Lower leg skin (tissue), 4 donors: ENCODE measurements at regions not wholly inside any gene's neighbourhood (a gene's known extent, or its start where the extent isn't known, plus 50 kb on each side); places are given as distances from the start of the nearest gene placed in this dataset.

ENCODE experiments used
- DNase-seq, 2 donors: peaks; one replicate each; pipeline ENCODE4 v3.0.0-alpha.2; 2019; ENCODE audit warnings: low spot score in 2 of 2
- H3K4me3 ChIP-seq: fragments of 200-600 bp; sonication (generic); 2 replicates; pipeline ENCODE4 v1.5.1; 2017; ENCODE audit warnings: mild to moderate bottlenecking, low read depth; ENCODE audit not compliant: poor library complexity, severe bottlenecking
- CTCF ChIP-seq, 3 donors: fragments of 450-650 bp; IDR thresholded peaks; one replicate each; pipeline ENCODE4 v1.5.1; 2016; ENCODE audit warnings: antibody characterized with exemption in 3 of 3, mild to moderate bottlenecking in 3 of 3, moderate library complexity in 2 of 3
- POLR2A ChIP-seq, 2 donors: fragments of 450-650 bp; IDR thresholded peaks; one replicate each; pipeline ENCODE4 v1.6.1; 2016 to 2017; ENCODE audit warnings: antibody characterized with exemption in 2 of 2, mild to moderate bottlenecking in 1 of 2, moderate library complexity in 1 of 2
- WGBS, 2 donors: methylation state at CpG; one replicate each; pipeline ENCODE4 v1.1.5; 2018; 5-methylcytosine and 5-hydroxymethylcytosine counted together
- intact Hi-C: fragments of 100-400 bp; cut with DNase I; formaldehyde crosslinking; loops from one replicate; pipeline ENCODE4 v1.15.0; 2023; ENCODE audit warnings: low total_unique reads

DNA sequence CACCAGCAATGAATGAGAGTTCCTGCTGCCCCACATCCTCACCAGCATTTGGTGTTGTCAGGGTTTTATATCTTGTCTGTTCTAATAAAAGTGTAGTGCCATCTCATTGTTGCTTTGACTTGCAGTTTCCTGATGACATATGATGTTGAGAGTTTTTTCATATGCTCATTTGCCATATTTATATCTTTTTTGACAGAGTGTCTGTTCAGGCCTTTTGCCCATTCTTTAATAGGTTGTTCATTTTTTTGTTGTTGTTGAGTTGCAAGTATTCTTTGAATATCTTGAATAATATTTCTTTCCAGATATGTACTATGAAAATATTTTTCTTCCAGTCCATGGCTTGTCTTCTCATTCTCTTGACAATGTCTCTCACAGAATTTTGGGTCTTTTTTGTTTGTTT, 111.7 kb upstream of the KCNJ15 start:
- TF ChIP-seq POLR2A (IDR thresholded peaks at IDR 0.05), result no peak
- TF ChIP-seq CTCF (IDR thresholded peaks at IDR 0.05), result no peak
- H3K4me3 ChIP-seq, result no peak overlapping the region
- DNase-seq, result no peak
- intact Hi-C loops, result no loop called here

DNA sequence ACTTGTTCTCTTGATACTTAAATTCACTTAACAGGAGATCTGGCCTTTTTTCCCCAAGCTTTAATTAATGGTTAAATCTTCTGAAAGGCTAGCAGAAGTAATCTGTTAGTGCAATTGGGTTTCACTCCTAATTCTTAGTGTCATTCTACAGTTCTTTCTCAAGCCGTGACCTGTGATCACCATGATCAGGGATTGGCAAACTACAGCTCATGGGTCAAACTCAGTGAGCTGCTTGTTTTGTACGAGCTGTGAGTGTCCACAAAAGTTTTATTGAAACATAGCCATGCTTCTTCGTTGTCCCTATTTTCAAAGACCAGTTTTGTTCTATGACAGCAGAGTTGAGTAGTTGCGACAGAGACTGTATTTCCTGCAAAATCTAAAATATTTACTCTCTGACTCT, 109.4 kb upstream of the KCNJ15 start:
- intact Hi-C loops, result no loop called here
- TF ChIP-seq CTCF (IDR thresholded peaks at IDR 0.05) (no peak), POLR2A (IDR thresholded peaks at IDR 0.05) (no peak)
- 63 to 76% methylated on average over 4 of the region's 4 CpGs for WGBS, 2 donors
- no peak overlapping the region for H3K4me3 ChIP-seq
- DNase-seq, result no peak

GRCh38 chr21:38148046-38148445, 108.7 kb upstream of the KCNJ15 start:
- WGBS, 2 donors, result 25 to 36% methylated on average over 1 of the region's 1 CpG
- DNase-seq, result no peak
- H3K4me3 ChIP-seq, result no peak overlapping the region
- intact Hi-C loops, result no loop called here
- no peak for TF ChIP-seq POLR2A (IDR thresholded peaks at IDR 0.05)
- no peak for TF ChIP-seq CTCF (IDR thresholded peaks at IDR 0.05)

DNA sequence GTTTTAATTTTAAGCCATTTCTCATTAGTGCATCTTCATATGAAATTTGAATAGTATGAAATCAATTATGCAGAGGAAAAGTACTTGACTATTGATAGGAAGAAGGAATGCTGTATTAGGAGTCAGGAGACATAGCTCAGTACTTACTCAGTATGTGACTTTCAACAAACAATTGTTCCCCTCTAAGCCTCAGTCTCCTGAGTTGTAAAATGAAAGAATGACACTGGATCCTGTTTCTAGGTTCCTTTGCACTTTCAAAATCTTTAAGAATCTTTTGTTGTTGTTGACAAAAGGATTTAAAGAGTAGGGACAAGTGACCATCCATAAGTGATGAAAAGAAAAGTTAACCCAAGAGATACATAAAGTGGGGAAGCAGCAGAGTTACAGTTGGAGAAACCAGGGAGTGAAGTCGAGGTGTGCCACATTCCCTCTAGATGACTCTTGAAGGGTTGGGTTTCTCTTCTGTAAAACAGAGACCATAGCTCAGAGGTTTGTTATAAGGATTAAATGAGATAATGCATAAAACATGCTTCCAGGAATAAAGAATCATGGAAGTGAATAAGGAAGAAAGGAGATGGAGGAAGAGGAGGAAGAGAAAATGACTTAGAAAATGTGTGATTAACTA, 105.7 kb upstream of the KCNJ15 start:
- WGBS, 2 donors, result 63 to 76% methylated on average over 1 of the region's 1 CpG
- H3K4me3 ChIP-seq, result no peak overlapping the region
- TF ChIP-seq CTCF (IDR thresholded peaks at IDR 0.05), result no peak
- TF ChIP-seq POLR2A (IDR thresholded peaks at IDR 0.05), result no peak
- intact Hi-C loops, result no loop called here
- no peak for DNase-seq

- WGBS, 2 donors, result 51 to 57% methylated on average over 2 of the region's 2 CpGs
- TF ChIP-seq CTCF (IDR thresholded peaks at IDR 0.05) (no peak), POLR2A (IDR thresholded peaks at IDR 0.05) (no peak)
- DNase-seq, result no peak
- intact Hi-C loops, result no loop called here
- no peak overlapping the region for H3K4me3 ChIP-seq
Measured at GRCh38 chr21:38156200-38156599, 100.6 kb upstream of the KCNJ15 start.

DNA sequence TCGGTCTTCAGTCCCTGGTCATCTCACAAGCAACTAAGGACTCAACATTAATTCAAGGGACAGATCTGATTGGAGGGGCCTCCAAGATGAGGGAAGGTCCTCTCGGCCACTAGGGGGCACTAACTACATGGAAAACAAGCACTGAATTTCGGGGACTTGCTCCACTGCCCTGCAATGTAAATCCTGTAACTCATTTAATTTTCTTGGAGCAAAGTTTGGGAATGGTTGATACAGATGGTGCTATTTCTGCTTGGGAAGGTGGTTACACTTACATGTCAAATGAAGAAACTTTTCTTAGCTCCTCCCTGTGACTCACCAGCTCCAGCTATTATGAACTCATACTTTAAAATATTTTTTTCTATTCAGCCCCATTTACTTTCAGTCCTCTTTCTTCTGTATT, 97.4 kb upstream of the KCNJ15 start:
- H3K4me3 ChIP-seq, result no peak overlapping the region
- intact Hi-C loops, result no loop called here
- no peak for TF ChIP-seq CTCF (IDR thresholded peaks at IDR 0.05)
- TF ChIP-seq POLR2A (IDR thresholded peaks at IDR 0.05), result no peak
- WGBS, 2 donors, result 12 to 13% methylated on average over 3 of the region's 3 CpGs
- peak in 1 of 2 donors; percentile 45 for DNase-seq
